HG03097 (cell line): ENCODE measurements at regions not wholly inside any gene's neighbourhood (a gene's known extent, or its start where the extent isn't known, plus 50 kb on each side); places are given as distances from the start of the nearest gene placed in this dataset.
A peak's percentile ranks its signal among the peaks of the same experiment; 100 is the strongest.

ENCODE experiments used
- ATAC-seq: cut with Tn5 transposase; IDR thresholded peaks from one replicate; pipeline ENCODE4 v1.9.1; 2021; ENCODE audit not compliant: unreplicated experiment, low FRiP score

DNA sequence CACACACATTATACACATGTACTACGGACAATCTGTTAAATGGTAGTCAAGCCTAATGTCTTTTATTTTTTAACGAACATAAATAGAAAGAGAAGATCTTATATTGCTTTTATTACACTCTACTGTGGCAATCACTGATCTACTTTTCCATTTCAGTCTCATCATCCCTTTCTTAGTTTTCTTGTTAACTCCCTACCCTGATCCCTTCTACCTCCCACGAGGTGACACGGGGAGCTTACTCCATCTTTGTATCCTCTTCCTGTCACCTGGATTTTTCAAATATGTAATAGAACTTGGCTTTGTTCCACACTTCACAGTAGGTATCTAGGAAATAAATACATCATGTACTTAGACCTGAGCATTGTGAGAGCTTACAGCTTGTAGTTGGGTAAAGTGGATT lies 211.0 kb downstream of the PIK3R1 start:
- no peak for ATAC-seq

- ATAC-seq = no peak
These were observed 212.8 kb downstream of the PIK3R1 start for GRCh38 chr5:68428231-68428811.

DNA sequence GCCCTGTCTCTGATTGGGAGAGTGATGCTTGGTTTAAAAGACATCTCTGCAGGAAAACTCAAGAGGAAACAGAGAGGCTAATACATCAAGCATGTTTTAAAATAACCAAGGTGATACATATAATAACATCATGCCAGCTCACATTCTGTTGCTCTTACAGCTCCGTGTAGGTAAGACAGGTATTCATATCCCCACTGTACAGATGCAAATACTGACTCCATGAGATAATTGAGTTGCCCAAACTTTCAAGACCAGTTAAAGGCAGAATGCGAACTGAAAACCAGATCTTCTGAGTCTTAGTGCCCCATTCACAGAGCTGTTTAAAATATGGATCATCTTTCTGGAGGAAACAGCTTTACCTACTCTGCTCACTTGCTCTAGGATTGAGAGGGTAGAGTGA lies 214.0 kb downstream of the PIK3R1 start:
- ATAC-seq = no peak

DNA sequence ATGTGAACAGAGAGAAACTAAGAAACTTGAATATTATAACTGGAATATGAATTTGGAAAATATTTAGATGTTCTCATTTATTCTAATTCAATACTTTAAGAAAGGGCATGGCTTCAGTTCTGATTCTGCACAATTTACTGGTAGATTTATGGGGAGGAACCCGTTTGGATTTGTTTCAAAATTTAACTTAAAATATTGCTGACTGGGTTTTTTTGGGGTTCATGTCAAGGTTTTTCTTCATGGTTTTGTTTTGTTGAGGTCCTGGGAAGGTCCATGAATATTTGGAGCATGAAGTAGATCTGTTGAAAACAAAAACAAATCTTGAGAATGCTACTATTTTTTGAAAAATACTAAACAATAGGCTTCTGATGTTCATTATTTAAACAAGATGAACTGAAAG lies 214.7 kb downstream of the PIK3R1 start:
- ATAC-seq = no peak

GRCh38 chr5:68431186-68431585 lies 215.6 kb downstream of the PIK3R1 start:
- no peak for ATAC-seq

GRCh38 chr5:68431601-68432337 lies 216.2 kb downstream of the PIK3R1 start:
- ATAC-seq = no peak

- no peak for ATAC-seq
These were observed 217.1 kb downstream of the PIK3R1 start for GRCh38 chr5:68432682-68433081.

GRCh38 chr5:68433526-68433922 lies 218.0 kb downstream of the PIK3R1 start:
- ATAC-seq = no peak

- ATAC-seq = peak; percentile 91
These were observed 218.6 kb downstream of the PIK3R1 start for GRCh38 chr5:68433923-68434879.

- no peak for ATAC-seq
These were observed 220.1 kb downstream of the PIK3R1 start for GRCh38 chr5:68435611-68436010.

GRCh38 chr5:68436686-68437520 lies 221.3 kb downstream of the PIK3R1 start:
- ATAC-seq = no peak

- no peak for ATAC-seq
These were observed 223.3 kb downstream of the PIK3R1 start for GRCh38 chr5:68438876-68439275.

DNA sequence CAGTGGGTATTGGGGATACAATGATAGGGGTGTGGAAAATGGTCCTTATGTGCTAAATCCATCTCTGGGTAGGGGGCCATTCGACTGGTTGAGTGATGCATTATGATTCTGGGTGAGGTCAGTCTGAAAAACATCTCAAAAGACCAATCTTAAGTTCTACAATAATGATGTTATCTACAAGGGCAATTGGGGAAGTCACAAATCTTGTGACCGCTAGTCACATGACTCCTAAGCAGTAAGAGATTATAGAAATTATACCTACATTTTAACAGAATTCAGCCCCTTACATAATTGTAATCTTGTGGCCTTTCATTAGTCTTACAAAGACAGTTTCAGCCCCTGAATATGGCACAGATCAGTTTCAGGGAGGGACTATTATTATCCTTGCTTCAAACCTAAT lies 224.7 kb downstream of the PIK3R1 start:
- no peak for ATAC-seq

DNA sequence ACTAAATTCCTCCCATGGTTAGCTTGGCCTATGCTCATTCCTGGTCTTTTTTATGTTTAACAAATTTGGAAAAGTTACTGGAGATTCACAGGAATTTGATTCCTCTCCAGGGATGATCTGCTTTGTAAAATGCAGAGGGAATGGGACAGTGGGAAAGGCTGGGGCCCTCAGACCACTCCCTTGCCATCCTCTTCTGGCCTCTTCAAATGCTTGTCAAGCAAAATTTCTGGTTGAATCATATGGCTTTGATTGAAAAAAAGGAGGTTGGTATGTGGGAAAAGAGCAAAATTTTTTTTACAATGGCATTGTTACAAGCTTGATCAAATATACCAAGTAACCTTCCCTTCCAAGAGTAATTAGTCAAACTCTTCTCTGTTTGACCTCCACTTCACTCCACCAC lies 225.1 kb downstream of the PIK3R1 start:
- no peak for ATAC-seq

- no peak for ATAC-seq
These were observed 225.9 kb downstream of the PIK3R1 start for GRCh38 chr5:68441309-68442073.

DNA sequence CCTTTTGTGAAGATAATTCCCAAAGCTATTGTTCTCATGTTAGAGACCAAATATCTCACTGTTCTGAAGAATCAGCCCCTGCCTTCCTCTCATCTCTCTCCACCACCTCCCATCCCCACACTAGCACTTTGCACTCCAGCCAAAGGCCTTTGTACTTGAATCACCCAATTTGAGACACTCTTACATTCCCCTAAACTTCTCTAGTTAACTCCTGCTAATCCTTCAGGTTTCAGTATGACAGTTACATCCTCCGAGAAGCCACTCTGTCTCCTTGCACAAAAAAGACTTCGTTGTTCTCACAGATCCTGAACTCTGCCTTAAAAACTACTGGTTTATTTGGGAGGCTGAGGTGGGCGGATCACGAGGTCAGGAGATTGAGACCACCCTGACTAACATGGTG lies 227.5 kb downstream of the PIK3R1 start:
- ATAC-seq = no peak

- no peak for ATAC-seq
These were observed 228.5 kb downstream of the PIK3R1 start for GRCh38 chr5:68444048-68444447.

- no peak for ATAC-seq
These were observed 229.3 kb downstream of the PIK3R1 start for GRCh38 chr5:68444833-68445232.

- no peak for ATAC-seq
These were observed 229.9 kb downstream of the PIK3R1 start for GRCh38 chr5:68445257-68446069.
